NOMO-1 treated with dmso at 0.1 percent for 144 hours (cell line): ENCODE measurements at regions not wholly inside any gene's neighbourhood (a gene's known extent, or its start where the extent isn't known, plus 50 kb on each side); places are given as distances from the start of the nearest gene placed in this dataset.
A peak's percentile ranks its signal among the peaks of the same experiment; 100 is the strongest.

Experiments
- DNase-seq: peaks from one replicate; lab custom pipeline; 2025; ENCODE audit not compliant: unreplicated experiment; lab: John Stamatoyannopoulos, UW

GRCh38 chr5:44868541-44868940 is 59.8 kb downstream of the MRPS30 start:
- DNase-seq = no peak

GRCh38 chr5:44869928-44870327 is 61.2 kb downstream of the MRPS30 start:
- no peak for DNase-seq

DNA sequence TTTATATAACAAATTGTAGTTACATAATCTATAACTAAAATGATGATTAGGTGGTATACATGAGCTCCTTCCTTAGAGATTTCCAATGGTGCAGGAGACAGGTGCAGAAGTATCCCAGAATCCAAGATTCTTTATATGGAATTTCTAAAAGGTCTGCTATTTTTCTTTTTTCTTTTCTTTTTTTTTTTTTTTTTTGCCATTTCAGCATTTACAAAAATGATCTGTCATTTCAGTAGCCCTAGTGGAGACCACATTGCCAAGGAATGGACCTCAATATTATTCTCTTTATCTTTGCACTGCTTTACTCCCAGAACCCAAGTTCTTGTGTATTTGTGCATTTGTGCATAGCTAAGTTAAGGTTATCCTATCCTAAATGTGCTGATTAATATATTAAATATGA is 61.7 kb downstream of the MRPS30 start:
- no peak for DNase-seq

GRCh38 chr5:44871401-44871800 is 62.7 kb downstream of the MRPS30 start:
- DNase-seq = no peak

- peak; percentile 74 for DNase-seq
Measured at GRCh38 chr5:44875661-44876605, 67.2 kb downstream of the MRPS30 start.

GRCh38 chr5:44881266-44881665 is 72.5 kb downstream of the MRPS30 start:
- DNase-seq = no peak

- DNase-seq = no peak
Measured at GRCh38 chr5:44884036-44884435, 75.3 kb downstream of the MRPS30 start.

GRCh38 chr5:44885903-44886302 is 77.2 kb downstream of the MRPS30 start:
- peak; percentile 11 for DNase-seq

GRCh38 chr5:44887722-44888121 is 79.0 kb downstream of the MRPS30 start:
- no peak for DNase-seq

GRCh38 chr5:44888435-44888834 is 79.7 kb downstream of the MRPS30 start:
- DNase-seq = no peak

- no peak for DNase-seq
Measured at GRCh38 chr5:44891116-44891515, 82.4 kb downstream of the MRPS30 start.

DNA sequence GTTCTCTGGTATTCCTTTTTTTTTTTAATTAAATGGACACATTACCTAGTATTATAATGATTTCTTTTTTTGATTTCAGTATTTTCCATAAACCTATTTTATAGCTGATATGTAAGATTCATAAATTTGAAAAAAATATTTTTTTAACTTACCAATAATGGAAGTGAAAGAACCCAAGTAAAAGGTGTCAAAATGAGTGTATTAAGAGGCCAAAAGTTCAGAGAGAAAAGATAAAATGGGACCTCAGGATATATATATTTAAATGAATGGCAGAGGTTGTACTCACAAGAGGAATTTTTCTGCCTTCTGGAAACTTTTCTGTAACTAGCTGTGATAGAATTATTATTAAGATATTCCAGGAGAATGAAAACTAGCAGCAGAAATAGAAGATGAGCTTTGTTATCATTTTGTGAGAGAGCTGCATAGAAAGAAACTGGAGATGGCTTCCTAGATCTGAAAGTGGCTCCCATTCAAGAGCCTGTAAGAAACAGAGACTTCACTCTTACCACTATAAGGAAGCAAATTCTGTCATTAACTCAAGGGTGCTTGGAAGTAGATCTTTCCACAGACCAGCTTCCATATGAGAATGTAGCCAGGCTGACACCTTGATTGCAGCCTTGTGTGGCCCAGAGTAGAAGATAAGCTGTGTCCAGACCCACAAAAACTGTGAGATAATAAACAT is 91.7 kb downstream of the MRPS30 start:
- DNase-seq = no peak

GRCh38 chr5:44907396-44907795 is 98.6 kb downstream of the MRPS30 start:
- no peak for DNase-seq

DNA sequence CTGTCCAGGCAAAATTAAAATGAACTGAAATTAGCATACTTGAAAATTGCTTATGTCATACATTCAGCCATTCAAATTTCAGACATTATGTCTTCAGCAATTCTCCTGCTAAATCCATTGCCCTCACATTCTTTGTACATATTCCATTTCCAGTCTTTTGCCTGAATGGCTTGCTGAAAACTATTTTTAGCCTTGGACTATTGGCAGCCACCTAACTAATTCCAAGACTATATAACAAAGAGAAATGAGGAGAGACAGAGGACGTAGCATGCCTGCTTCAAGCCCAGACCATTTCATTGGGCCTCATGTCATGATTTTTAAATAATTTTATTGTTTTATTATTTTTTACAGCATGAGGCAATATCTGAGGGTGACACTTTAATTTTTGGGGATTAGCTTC is 100.3 kb downstream of the MRPS30 start:
- DNase-seq = no peak

- DNase-seq = no peak
Measured at GRCh38 chr5:44911501-44911900, 102.8 kb downstream of the MRPS30 start.

DNA sequence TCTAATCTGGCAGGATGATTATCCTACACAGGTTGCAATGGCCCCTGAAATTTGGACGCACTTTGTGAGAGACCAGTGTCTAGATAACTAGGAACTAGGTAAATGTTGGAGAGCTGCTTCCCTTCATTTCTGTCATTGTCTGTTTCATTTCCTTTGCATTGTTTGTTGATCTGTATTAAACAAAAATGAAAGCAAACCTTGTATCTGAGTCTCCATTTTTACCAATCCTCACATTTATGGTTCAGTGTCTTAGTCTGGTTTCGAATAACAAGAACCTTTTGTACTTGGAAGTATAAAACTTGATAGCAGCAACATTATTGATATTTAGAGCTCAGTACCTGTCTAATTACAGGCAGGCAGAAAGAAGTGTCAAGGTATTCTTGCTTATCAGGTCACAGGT is 105.5 kb downstream of the MRPS30 start:
- DNase-seq = no peak

DNA sequence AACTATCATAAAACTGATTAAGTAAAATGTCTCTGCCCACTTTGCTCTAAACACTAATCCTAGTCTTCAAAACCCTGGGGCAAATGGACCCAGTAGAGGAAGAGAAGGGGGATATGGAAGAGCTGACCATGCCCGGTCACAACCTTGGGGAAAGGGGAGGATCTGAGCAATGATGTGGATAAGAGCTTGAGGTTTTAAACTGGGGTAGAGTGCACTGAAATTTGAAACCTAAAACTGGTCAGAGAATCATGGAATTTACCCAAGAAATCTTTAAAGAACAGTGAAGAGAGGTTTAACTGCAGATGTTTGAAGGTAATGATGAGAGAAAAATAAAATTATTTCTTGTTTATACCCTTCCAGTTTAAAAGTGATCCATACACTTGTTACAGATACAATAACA is 110.8 kb downstream of the MRPS30 start:
- no peak for DNase-seq

GRCh38 chr5:44927115-44927733 is 118.5 kb downstream of the MRPS30 start:
- no peak for DNase-seq

DNA sequence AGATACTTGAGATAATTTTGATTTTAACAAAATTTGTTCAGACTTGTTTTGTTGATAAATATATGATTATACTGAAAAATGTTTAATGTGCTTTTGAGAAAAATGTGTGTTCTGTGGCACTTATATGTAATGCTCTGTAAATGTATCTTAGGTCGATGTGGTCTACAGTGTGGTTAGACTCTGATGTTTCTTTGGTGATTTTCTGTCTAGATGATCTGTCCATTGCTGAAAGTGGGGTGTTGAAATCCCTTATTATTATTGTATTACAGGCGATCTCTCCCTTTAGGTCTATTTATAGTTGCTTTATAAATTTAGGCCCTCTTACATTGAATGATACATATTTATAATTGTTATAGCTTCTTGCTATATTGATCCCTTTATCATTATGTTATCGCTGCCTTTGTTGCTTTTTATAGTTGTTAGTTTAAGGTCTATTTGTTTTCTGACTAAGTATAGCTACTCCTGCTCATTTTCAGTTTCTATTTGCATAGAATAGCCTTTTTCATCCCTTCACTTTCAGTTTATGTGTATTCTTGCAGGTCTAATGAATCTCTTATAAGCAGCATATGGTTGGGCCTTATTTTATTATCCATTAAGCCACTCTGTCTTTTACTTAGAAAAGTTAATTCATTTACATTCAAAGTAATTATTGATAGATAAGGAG is 124.3 kb downstream of the MRPS30 start:
- no peak for DNase-seq

- no peak for DNase-seq
Measured at GRCh38 chr5:44933686-44934085, 124.9 kb downstream of the MRPS30 start.

GRCh38 chr5:44935262-44935661 is 126.5 kb downstream of the MRPS30 start:
- DNase-seq = no peak
